ENCODE measurements at regions not wholly inside any gene's neighbourhood (a gene's known extent, or its start where the extent isn't known, plus 50 kb on each side); places are given as distances from the start of the nearest gene placed in this dataset.

- no peak for ATAC-seq
- DNase-seq, result no peak
These were observed 306.7 kb downstream of the EPB41L4A start for GRCh38 chr5:112112346-112112745.

GRCh38 chr5:112109331-112110007 lies 309.6 kb downstream of the EPB41L4A start:
- H3K9me3 ChIP-seq, result no peaks in the 10 kb centered on the region
- DNase-seq (peak in 3 of 4 donors; percentile 70 to 85 (median 75)), ATAC-seq (peak; percentile 96)
- no peaks in the 10 kb centered on the region for H3K36me3 ChIP-seq
- no peak for TF ChIP-seq CTCF (IDR thresholded peaks at IDR 0.05)
- H3K4me1 ChIP-seq, result peaks cover 0 to 9% of the 10 kb centered on the region in 2 donors
- intact Hi-C loops (cut with DNase I), result no loop called here
- no peak overlapping the region for H3K4me3 ChIP-seq
- H3K27me3 ChIP-seq, result no peaks in the 10 kb centered on the region
- H3K27ac ChIP-seq, result peak overlapping the region in 1 of 2 donors; percentile 15

More at GRCh38 chr5:112112346-112112745, 306.7 kb downstream of the EPB41L4A start:
- intact Hi-C loops (cut with DNase I), result no loop called here
- Histone ChIP-seq H3K27ac (no peak overlapping the region), H3K4me1 (peaks cover 0 to 12% of the 10 kb centered on the region in 2 donors), H3K36me3 (no peaks in the 10 kb centered on the region), H3K27me3 (no peaks in the 10 kb centered on the region), H3K9me3 (no peaks in the 10 kb centered on the region), H3K4me3 (no peak overlapping the region)
- TF ChIP-seq CTCF (IDR thresholded peaks at IDR 0.05), result no peak

- DNase-seq (no peak), ATAC-seq (no peak)
- TF ChIP-seq CTCF (IDR thresholded peaks at IDR 0.05), result no peak
- Histone ChIP-seq H3K27ac (no peak overlapping the region), H3K36me3 (no peaks in the 10 kb centered on the region), H3K27me3 (no peaks in the 10 kb centered on the region), H3K4me1 (peaks cover 0 to 9% of the 10 kb centered on the region in 2 donors), H3K4me3 (no peak overlapping the region), H3K9me3 (no peaks in the 10 kb centered on the region)
- intact Hi-C loops (cut with DNase I), result no loop called here
These were observed 312.2 kb downstream of the EPB41L4A start for GRCh38 chr5:112106878-112107277.

GRCh38 chr5:112097768-112098167 lies 321.3 kb downstream of the EPB41L4A start:
- DNase-seq, result no peak
- H3K27ac ChIP-seq, result no peak overlapping the region
- H3K36me3 ChIP-seq, result no peaks in the 10 kb centered on the region
- H3K9me3 ChIP-seq, result peaks cover 0 to 11% of the 10 kb centered on the region in 2 donors
- no peaks in the 10 kb centered on the region for H3K4me1 ChIP-seq
- intact Hi-C loops (cut with DNase I), result no loop called here
- H3K4me3 ChIP-seq, result no peak overlapping the region
- no peaks in the 10 kb centered on the region for H3K27me3 ChIP-seq
- ATAC-seq, result peak; percentile 57
- no peak for TF ChIP-seq CTCF (IDR thresholded peaks at IDR 0.05)

- no peak overlapping the region for H3K4me3 ChIP-seq
- H3K4me1 ChIP-seq, result no peaks in the 10 kb centered on the region
- no peaks in the 10 kb centered on the region for H3K36me3 ChIP-seq
- no peak overlapping the region for H3K27ac ChIP-seq
- ATAC-seq (peak; percentile 69), DNase-seq (peak in 1 of 4 donors; percentile 51)
- H3K27me3 ChIP-seq, result no peaks in the 10 kb centered on the region
- H3K9me3 ChIP-seq, result peaks cover 0 to 5% of the 10 kb centered on the region in 2 donors
- no peak for TF ChIP-seq CTCF (IDR thresholded peaks at IDR 0.05)
- intact Hi-C loops (cut with DNase I), result no loop called here
These were observed 330.2 kb upstream of the NREP start for GRCh38 chr5:112087222-112087621.
